Pancreas (tissue), 10 donors: ENCODE measurements at regions not wholly inside any gene's neighbourhood (a gene's known extent, or its start where the extent isn't known, plus 50 kb on each side); places are given as distances from the start of the nearest gene placed in this dataset.

Experiments used
- ATAC-seq, 4 donors: fragments of 200-7000 bp; cut with Tn5 transposase; one replicate each; pipeline versions ENCODE4 v1.8.0 to v1.9.1; 2020; ENCODE audit warnings: mild to moderate bottlenecking in 4 of 4, moderate library complexity in 4 of 4
- DNase-seq, 6 donors: peaks; one replicate each; pipeline ENCODE4 v3.0.0-alpha.2; 2020
- FAIRE-seq: peaks from 2 replicates; lab custom pipeline; 2012; peaks lifted over from hg19 to GRCh38; lab: Jason Lieb, UNC
- H3K27ac ChIP-seq, 4 donors: fragments of 200-600 bp; sonication (generic); 1 replicate in 3 of 4; 2 replicates in 1 of 4; pipeline versions ENCODE4 v1.5.0 to v1.8.0; 2020
- H3K27me3 ChIP-seq, 4 donors: fragments of 200-600 bp; one replicate each; pipeline ENCODE4 v1.8.0; 2021
- H3K36me3 ChIP-seq, 3 donors: fragments of 200-600 bp; sonication (generic) in 1 of 3; one replicate each; pipeline versions ENCODE4 v1.5.0 to v1.8.0; 2020 to 2021
- H3K4me1 ChIP-seq, 3 donors: fragments of 200-600 bp; one replicate each; pipeline ENCODE4 v1.8.0; 2021
- H3K4me3 ChIP-seq, 4 donors: fragments of 200-600 bp; sonication (generic) in 2 of 4; one replicate each; pipeline versions ENCODE4 v1.5.0 to v1.8.0; 2020 to 2021
- H3K9me3 ChIP-seq, 4 donors: fragments of 200-600 bp; one replicate each; pipeline ENCODE4 v1.8.0; 2021
- WGBS, 2 donors: extraction: QIAGEN DNeasy Blood & Tissue Kit; methylation state at CpG; one replicate each; pipeline ENCODE4 v1.1.7; 2013; 5-methylcytosine and 5-hydroxymethylcytosine counted together
- intact Hi-C, 3 donors: fragments of 100-400 bp; cut with DNase I; formaldehyde crosslinking; loops; one replicate each; pipeline versions ENCODE4 v1.11.1 to v1.14.2; 2022
- TF ChIP-seq, protein P1 (sequence below), 4 donors: fragments of 200-600 bp; sonication (generic) in 3 of 4; IDR thresholded peaks; one replicate each; pipeline versions ENCODE4 v1.5.0 to v1.8.0; 2021; ENCODE audit warnings: antibody characterized with exemption in 4 of 4
- donor health status: healthy with polysubstance abuse.
- donor health status: DM: no; HTN: no; CAD: no; lungs with moderate emphysema.
- donor health status: DM: no; HTN: no; CAD: no.
- donor health status: control.
- donor health status: control.
- donor health status: Bipolar disorder and iron deficiency.
- donor health status: DM: yes; HTN: yes; CAD: no.
- donor health status: DM: no; HTN: no; CAD: no.
- donor health status: DM: no; HTN: no; CAD: no.
- donor health status: DM: yes; HTN: yes; CAD: no.

DNA sequence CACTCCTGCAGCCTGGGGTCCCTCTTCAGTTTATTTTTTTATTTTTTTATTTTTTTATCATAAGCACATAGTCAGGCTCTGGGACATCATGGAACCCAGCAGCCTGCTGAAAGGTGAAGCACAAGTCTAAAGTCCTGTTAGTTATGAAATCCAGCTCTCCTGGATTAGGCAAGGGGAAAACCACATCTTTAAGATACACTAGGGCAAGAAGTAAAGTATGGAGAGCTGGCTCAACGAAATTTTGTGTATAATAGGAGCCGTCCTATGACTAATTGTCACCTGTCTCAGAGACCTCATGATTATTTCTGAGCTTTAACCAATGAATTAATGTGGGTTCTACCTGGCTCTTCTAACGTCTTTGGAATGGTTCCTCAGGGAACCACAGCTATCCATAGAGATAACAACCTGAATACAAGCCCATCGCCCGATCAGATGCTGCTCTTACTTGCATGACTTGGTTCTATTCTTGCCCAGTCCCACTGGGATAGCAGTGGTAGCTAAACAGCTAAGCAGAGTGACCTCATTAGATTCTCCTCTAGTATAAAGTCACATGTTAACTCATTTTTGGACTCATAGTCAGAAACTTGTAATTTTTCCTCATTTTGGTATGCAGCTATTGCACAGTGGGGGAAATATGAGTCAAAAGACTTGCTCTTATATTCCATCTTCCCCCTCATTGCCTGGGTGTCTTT is 122.7 kb downstream of the LMO4 start:
- Histone ChIP-seq H3K4me1 (peaks cover 0 to 8% (median 0%) of the 10 kb centered on the region in 3 donors), H3K36me3 (no peaks in the 10 kb centered on the region), H3K27me3 (no peaks in the 10 kb centered on the region), H3K27ac (no peak overlapping the region), H3K9me3 (no peaks in the 10 kb centered on the region), H3K4me3 (no peak overlapping the region)
- DNase-seq (no peak), FAIRE-seq (no peak), ATAC-seq (no peak)
- WGBS, 2 donors, result 75 to 76% methylated on average over 5 of the region's 5 CpGs
- intact Hi-C loops, result no loop called here
- TF ChIP-seq, protein P1, sequence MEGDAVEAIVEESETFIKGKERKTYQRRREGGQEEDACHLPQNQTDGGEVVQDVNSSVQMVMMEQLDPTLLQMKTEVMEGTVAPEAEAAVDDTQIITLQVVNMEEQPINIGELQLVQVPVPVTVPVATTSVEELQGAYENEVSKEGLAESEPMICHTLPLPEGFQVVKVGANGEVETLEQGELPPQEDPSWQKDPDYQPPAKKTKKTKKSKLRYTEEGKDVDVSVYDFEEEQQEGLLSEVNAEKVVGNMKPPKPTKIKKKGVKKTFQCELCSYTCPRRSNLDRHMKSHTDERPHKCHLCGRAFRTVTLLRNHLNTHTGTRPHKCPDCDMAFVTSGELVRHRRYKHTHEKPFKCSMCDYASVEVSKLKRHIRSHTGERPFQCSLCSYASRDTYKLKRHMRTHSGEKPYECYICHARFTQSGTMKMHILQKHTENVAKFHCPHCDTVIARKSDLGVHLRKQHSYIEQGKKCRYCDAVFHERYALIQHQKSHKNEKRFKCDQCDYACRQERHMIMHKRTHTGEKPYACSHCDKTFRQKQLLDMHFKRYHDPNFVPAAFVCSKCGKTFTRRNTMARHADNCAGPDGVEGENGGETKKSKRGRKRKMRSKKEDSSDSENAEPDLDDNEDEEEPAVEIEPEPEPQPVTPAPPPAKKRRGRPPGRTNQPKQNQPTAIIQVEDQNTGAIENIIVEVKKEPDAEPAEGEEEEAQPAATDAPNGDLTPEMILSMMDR (IDR thresholded peaks at IDR 0.05), result no peak

DNA sequence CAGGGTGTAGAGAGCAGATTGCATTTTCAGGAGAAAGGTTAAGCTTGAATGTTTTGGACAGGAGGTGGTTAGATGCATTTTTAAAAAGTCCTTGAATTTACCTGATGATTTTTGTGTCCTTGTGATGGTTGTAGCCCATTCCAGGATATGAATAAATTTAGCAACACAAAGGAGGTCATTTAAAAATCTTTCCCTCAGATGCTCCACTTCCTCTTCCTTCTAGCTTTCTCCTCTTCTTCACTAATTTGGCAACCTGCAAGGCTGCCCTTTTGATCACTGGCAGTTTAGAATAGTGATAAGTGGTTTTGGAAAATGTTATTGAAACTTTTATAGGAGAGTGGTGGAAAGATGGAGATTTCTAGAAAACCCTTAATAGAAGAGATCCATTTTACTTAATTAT is 124.0 kb downstream of the LMO4 start:
- intact Hi-C loops, result no loop called here
- no peak for ATAC-seq
- Histone ChIP-seq H3K4me1 (peaks cover 0 to 8% (median 0%) of the 10 kb centered on the region in 3 donors), H3K36me3 (no peaks in the 10 kb centered on the region), H3K27ac (no peak overlapping the region), H3K27me3 (no peaks in the 10 kb centered on the region), H3K4me3 (no peak overlapping the region), H3K9me3 (no peaks in the 10 kb centered on the region)
- no peak for DNase-seq
- TF ChIP-seq, protein P1 (IDR thresholded peaks at IDR 0.05), result no peak
- no peak for FAIRE-seq

DNA sequence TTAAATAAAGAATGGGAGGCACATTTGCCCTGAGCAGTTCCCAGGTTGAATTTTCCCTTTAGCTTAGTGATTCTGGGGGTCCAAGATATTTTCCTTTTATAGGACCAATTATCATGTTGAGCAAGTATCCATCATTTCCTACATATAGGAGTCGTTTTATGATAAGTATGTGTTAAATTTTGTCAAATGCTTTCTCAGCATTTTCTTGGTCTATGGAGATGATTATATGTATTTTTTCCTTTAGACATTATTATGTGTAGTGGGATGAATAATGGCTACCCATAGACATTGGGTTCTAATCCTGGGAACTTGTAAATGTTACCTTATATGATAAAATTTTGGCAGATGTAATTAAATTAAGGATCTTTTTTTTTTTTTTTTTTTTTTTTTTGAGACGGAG is 128.7 kb downstream of the LMO4 start:
- DNase-seq (no peak), ATAC-seq (no peak), FAIRE-seq (no peak)
- Histone ChIP-seq H3K4me3 (no peak overlapping the region), H3K27me3 (no peaks in the 10 kb centered on the region), H3K4me1 (no peaks in the 10 kb centered on the region), H3K36me3 (no peaks in the 10 kb centered on the region), H3K27ac (no peak overlapping the region), H3K9me3 (no peaks in the 10 kb centered on the region)
- intact Hi-C loops, result no loop called here
- WGBS, 2 donors, result 28 to 30% methylated on average over 1 of the region's 2 CpGs
- TF ChIP-seq, protein P1 (IDR thresholded peaks at IDR 0.05), result no peak

DNA sequence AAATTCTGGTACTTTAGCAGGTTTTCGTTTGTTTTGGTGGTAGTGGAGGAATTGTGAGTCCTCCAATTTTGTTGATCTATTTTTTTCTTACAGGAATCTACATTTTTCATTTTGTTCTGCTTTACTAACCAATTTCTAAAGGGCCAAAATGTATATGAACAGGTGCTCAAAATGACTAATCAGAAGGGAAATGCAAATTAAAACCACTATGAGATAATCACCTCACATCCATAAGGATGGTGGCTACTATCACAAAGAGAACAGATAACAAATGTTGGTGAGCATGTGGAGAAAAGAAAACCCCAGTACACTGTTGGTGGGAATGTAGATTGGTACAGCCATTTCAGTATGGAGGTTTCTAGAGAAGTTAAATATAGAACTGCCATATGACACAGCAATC is 134.2 kb downstream of the LMO4 start:
- ATAC-seq (no peak), FAIRE-seq (no peak), DNase-seq (no peak)
- Histone ChIP-seq H3K27ac (no peak overlapping the region), H3K4me3 (no peak overlapping the region), H3K4me1 (no peaks in the 10 kb centered on the region), H3K36me3 (no peaks in the 10 kb centered on the region), H3K27me3 (no peaks in the 10 kb centered on the region), H3K9me3 (no peaks in the 10 kb centered on the region)
- TF ChIP-seq, protein P1 (IDR thresholded peaks at IDR 0.05), result no peak
- 77% methylated on average over 1 of the region's 1 CpG for WGBS, 2 donors
- intact Hi-C loops, result no loop called here

DNA sequence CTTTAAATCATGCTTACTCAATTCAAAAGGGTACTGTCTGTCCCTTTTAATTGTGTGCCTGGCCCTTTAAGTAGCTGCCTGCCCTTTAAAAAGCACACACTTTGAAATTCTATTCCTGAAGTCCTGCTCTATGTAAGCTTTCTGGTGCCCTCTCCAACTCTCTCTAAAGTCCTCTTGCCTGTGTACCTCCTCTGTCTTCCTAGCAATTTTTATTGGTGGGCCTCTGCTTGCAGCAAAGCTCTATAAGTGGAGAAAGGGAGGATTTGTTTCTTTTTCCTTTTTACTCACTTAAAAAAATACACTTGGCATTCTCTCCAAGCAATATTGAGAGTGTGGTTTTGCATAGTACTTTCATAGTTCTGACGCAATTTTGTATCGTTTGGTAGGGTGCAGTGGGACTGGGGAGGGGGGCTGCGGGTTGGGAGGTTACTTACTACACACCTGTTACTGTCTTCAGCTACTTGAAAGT is 135.4 kb downstream of the LMO4 start:
- FAIRE-seq, result no peak
- TF ChIP-seq, protein P1 (IDR thresholded peaks at IDR 0.05), result no peak
- no peak for ATAC-seq
- DNase-seq, result no peak
- Histone ChIP-seq H3K27ac (no peak overlapping the region), H3K9me3 (no peaks in the 10 kb centered on the region), H3K36me3 (no peaks in the 10 kb centered on the region), H3K27me3 (no peaks in the 10 kb centered on the region), H3K4me3 (no peak overlapping the region), H3K4me1 (no peaks in the 10 kb centered on the region)
- intact Hi-C loops, result no loop called here
- 31 to 35% methylated on average over 3 of the region's 3 CpGs for WGBS, 2 donors
